ENCODE measurements at regions not wholly inside any gene's neighbourhood (a gene's known extent, or its start where the extent isn't known, plus 50 kb on each side); places are given as distances from the start of the nearest gene placed in this dataset.

GRCh38 chr2:107195631-107196030 is 309.7 kb upstream of the ST6GAL2 start:
- no peaks in the 10 kb centered on the region for H3K9me3 ChIP-seq (replicated peaks; ENCODE audit: control insufficient read depth, insufficient read depth, low read depth, low read length)
- BruUV-seq (replicated peaks): no TSS peak
- no peak overlapping the region for H3K27ac ChIP-seq (ENCODE audit: extremely low read depth, low read depth, low read length)
- ChIA-PET CTCF (ENCODE audit: low intra/inter-chr PET ratio) (no interaction called here), POLR2A (no interaction called here)
- H3K9ac ChIP-seq (ENCODE audit: insufficient read depth in 1 of 2, low read depth in 2 of 2, low read length in 2 of 2): no peak overlapping the region
- no peaks in the 10 kb centered on the region for H4K20me1 ChIP-seq (replicated peaks; ENCODE audit: control insufficient read depth, insufficient read depth, low read length)
- in situ Hi-C loops (cut with MboI): no loop called here
- WGBS (ENCODE audit: insufficient coverage, low coverage, missing lambda C conversion rate): 0% methylated on average over 3 of the region's 3 CpGs
- intact Hi-C loops (cut with micrococcal nuclease): no loop called here
- TF ChIP-seq PRPF4 (IDR thresholded peaks at IDR 0.05; ENCODE audit: insufficient read depth, low read depth, low read length, poor library complexity, severe bottlenecking): no peak
- no peaks in the 10 kb centered on the region for H3K36me3 ChIP-seq (ENCODE audit: control insufficient read depth, insufficient read depth, low read length)
- H3K4me2 ChIP-seq (ENCODE audit: insufficient read depth, low read length): no peak overlapping the region
- DNase-seq (ENCODE audit: extremely low read depth in 1 of 4, low spot score in 3 of 4): no peak
- H3K4me3 ChIP-seq: no peak overlapping the region
- no peak overlapping the region for H2AFZ ChIP-seq (ENCODE audit: low read depth, low read length)
- no peaks in the 10 kb centered on the region for H3K9me1 ChIP-seq (ENCODE audit: control insufficient read depth, insufficient read depth, low read length)
- no peak for ATAC-seq
- no peaks in the 10 kb centered on the region for H3K79me2 ChIP-seq (ENCODE audit: control insufficient read depth, insufficient read depth, low read length)
- H3K27me3 ChIP-seq (ENCODE audit: control insufficient read depth in 2 of 2, insufficient read depth in 2 of 2, low read length in 2 of 2): no peaks in the 10 kb centered on the region
- FAIRE-seq: no peak
- H3K4me1 ChIP-seq (replicated peaks in 1 of 2; ENCODE audit: control insufficient read depth in 2 of 2, insufficient read depth in 2 of 2, low read length in 2 of 2): no peaks in the 10 kb centered on the region

- no peaks in the 10 kb centered on the region for H4K20me1 ChIP-seq (replicated peaks; ENCODE audit: control insufficient read depth, insufficient read depth, low read length)
- 3% methylated on average over 5 of the region's 5 CpGs for WGBS (ENCODE audit: insufficient coverage, low coverage, missing lambda C conversion rate)
- no peaks in the 10 kb centered on the region for H3K4me1 ChIP-seq (replicated peaks in 1 of 2; ENCODE audit: control insufficient read depth in 2 of 2, insufficient read depth in 2 of 2, low read length in 2 of 2)
- in situ Hi-C loops (cut with MboI) (no loop called here), intact Hi-C loops (cut with micrococcal nuclease) (no loop called here)
- no peak for FAIRE-seq
- H3K4me2 ChIP-seq (ENCODE audit: insufficient read depth, low read length): no peak overlapping the region
- H3K9me3 ChIP-seq (replicated peaks; ENCODE audit: control insufficient read depth, insufficient read depth, low read depth, low read length): no peaks in the 10 kb centered on the region
- no peaks in the 10 kb centered on the region for H3K9me1 ChIP-seq (ENCODE audit: control insufficient read depth, insufficient read depth, low read length)
- no TSS peak for BruUV-seq (replicated peaks)
- ChIA-PET CTCF (ENCODE audit: low intra/inter-chr PET ratio) (no interaction called here), POLR2A (no interaction called here)
- no peak for DNase-seq (ENCODE audit: extremely low read depth in 1 of 4, low spot score in 3 of 4)
- H3K4me3 ChIP-seq: no peak overlapping the region
- no peak for ATAC-seq
- H3K36me3 ChIP-seq (ENCODE audit: control insufficient read depth, insufficient read depth, low read length): no peaks in the 10 kb centered on the region
- H3K27me3 ChIP-seq (ENCODE audit: control insufficient read depth in 2 of 2, insufficient read depth in 2 of 2, low read length in 2 of 2): no peaks in the 10 kb centered on the region
- H3K79me2 ChIP-seq (ENCODE audit: control insufficient read depth, insufficient read depth, low read length): no peaks in the 10 kb centered on the region
- H2AFZ ChIP-seq (ENCODE audit: low read depth, low read length): no peak overlapping the region
- H3K27ac ChIP-seq (ENCODE audit: extremely low read depth, low read depth, low read length): no peak overlapping the region
- no peak overlapping the region for H3K9ac ChIP-seq (ENCODE audit: insufficient read depth in 1 of 2, low read depth in 2 of 2, low read length in 2 of 2)
- TF ChIP-seq SREBF2 (CRISPR knock-in tag; IDR thresholded peaks at IDR 0.05) (no peak), SETDB1 (IDR thresholded peaks at IDR 0.05; ENCODE audit: low read length) (no peak), BRF2 (IDR thresholded peaks at IDR 0.05; ENCODE audit: borderline replicate concordance, insufficient read depth, insufficient read length) (no peak), CTBP1 (IDR thresholded peaks at IDR 0.05; ENCODE audit: borderline replicate concordance) (no peak), SP1 (CRISPR knock-in tag; IDR thresholded peaks at IDR 0.05) (no peak), CHD4 (IDR thresholded peaks at IDR 0.05; ENCODE audit: insufficient read depth, insufficient replicate concordance, low read depth, low read length, poor library complexity, severe bottlenecking) (no peak), ZNF174 (CRISPR knock-in tag; IDR thresholded peaks at IDR 0.05) (no peak), ZBTB9 (CRISPR knock-in tag; IDR thresholded peaks at IDR 0.05) (no peak), MBD2 (IDR thresholded peaks at IDR 0.05; ENCODE audit: borderline replicate concordance, low read depth) (no peak), U2AF1 (optimal IDR thresholded peaks at IDR 0.05; ENCODE audit: low read depth, low read length) (no peak), TFAM (CRISPR knock-in tag; conservative IDR thresholded peaks at IDR 0.05) (no peak), ZC3H4 (CRISPR knock-in tag; IDR thresholded peaks at IDR 0.05; ENCODE audit: borderline replicate concordance) (no peak)
These were observed 311.8 kb upstream of the ST6GAL2 start for GRCh38 chr2:107197594-107198294.

Data from K562 (cell line).